ENCODE measurements at regions not wholly inside any gene's neighbourhood (a gene's known extent, or its start where the extent isn't known, plus 50 kb on each side); places are given as distances from the start of the nearest gene placed in this dataset.

GRCh38 chr2:2703762-2704427 lies 372.8 kb upstream of the MYT1L start:
- no peaks in the 10 kb centered on the region for H3K27me3 ChIP-seq (ENCODE audit: insufficient read depth)
- H3K4me1 ChIP-seq (ENCODE audit: control insufficient read depth in 1 of 2, insufficient read depth in 2 of 2, low read depth in 1 of 2, low read length in 1 of 2), result peaks cover 0 to 42% of the 10 kb centered on the region in 2 experiments; a peak in 1 of 4 replicates
- ChIA-PET POLR2A (no interaction called here), CTCF (interaction anchor here (1.6 kb wide), 1 partner anchor 8 kb away, joined by 4 read pairs; no protein-coding TSS in a partner anchor)
- no peaks in the 10 kb centered on the region for H3K79me2 ChIP-seq (ENCODE audit: insufficient read depth)
- H4K20me1 ChIP-seq (ENCODE audit: insufficient read depth), result no peaks in the 10 kb centered on the region
- H3K9ac ChIP-seq, result no peak overlapping the region
- no peak for DNase-seq
- no peak overlapping the region for H3K4me3 ChIP-seq (ENCODE audit: low read depth in 2 of 2, low read length in 1 of 2)
- TF ChIP-seq RCOR1 (IDR thresholded peaks at IDR 0.05; ENCODE audit: low read length) (no peak), TAF1 (IDR thresholded peaks at IDR 0.05; ENCODE audit: borderline replicate concordance, low read depth, low read length) (no peak), TCF12 (IDR thresholded peaks at IDR 0.05) (no peak), USF2 (IDR thresholded peaks at IDR 0.05; ENCODE audit: borderline replicate concordance, low read depth, low read length) (no peak), RAD21 (IDR thresholded peaks at IDR 0.05; ENCODE audit: low read length) (no peak), MAX (IDR thresholded peaks at IDR 0.05; ENCODE audit: low read depth) (no peak), NRF1 (IDR thresholded peaks at IDR 0.05; ENCODE audit: low read depth, low read length) (no peak), GABPA (IDR thresholded peaks at IDR 0.05; ENCODE audit: low read depth) (no peak), MXI1 (IDR thresholded peaks at IDR 0.05; ENCODE audit: low read depth, low read length) (no peak), POLR2AphosphoS5 (IDR thresholded peaks at IDR 0.05; ENCODE audit: low read depth, low read length) (no peak), FOSL2 (IDR thresholded peaks at IDR 0.05; ENCODE audit: borderline replicate concordance, low read depth) (no peak), EP300 (IDR thresholded peaks at IDR 0.05; ENCODE audit: borderline replicate concordance in 1 of 2, low read depth in 1 of 2, low read length in 1 of 2) (no peak), USF1 (IDR thresholded peaks at IDR 0.05; ENCODE audit: borderline replicate concordance, low read depth) (no peak)
- WGBS (ENCODE audit: low lambda C conversion rate), result 57% methylated on average over 17 of the region's 17 CpGs
- no peak overlapping the region for H3K27ac ChIP-seq (ENCODE audit: low read depth in 2 of 2, low read length in 1 of 2)
- no peak overlapping the region for H2AFZ ChIP-seq (ENCODE audit: low read depth)
- no peaks in the 10 kb centered on the region for H3F3A ChIP-seq (replicated peaks; ENCODE audit: insufficient read depth)
- no peaks in the 10 kb centered on the region for H3K9me3 ChIP-seq
- no peak overlapping the region for H3K4me2 ChIP-seq
- H3K9me2 ChIP-seq, result no peaks in the 10 kb centered on the region
- no peaks in the 10 kb centered on the region for H3K36me3 ChIP-seq (replicated peaks in 1 of 2; ENCODE audit: control insufficient read depth in 1 of 2, insufficient read depth in 2 of 2, low read length in 1 of 2)

- Histone ChIP-seq H3K4me1 (ENCODE audit: control insufficient read depth in 1 of 2, insufficient read depth in 2 of 2, low read depth in 1 of 2, low read length in 1 of 2) (peaks cover 0 to 39% of the 10 kb centered on the region in 2 experiments; a peak in 1 of 4 replicates), H3K9me3 (no peaks in the 10 kb centered on the region)
- no peak for TF ChIP-seq CTCF (IDR thresholded peaks at IDR 0.05)
- TF ChIP-seq MAX (IDR thresholded peaks at IDR 0.05; ENCODE audit: low read depth), result no peak
- TF ChIP-seq RCOR1 (IDR thresholded peaks at IDR 0.05; ENCODE audit: low read length), result no peak
- TF ChIP-seq NRF1 (IDR thresholded peaks at IDR 0.05; ENCODE audit: low read depth, low read length), result no peak
- TF ChIP-seq IRF3 (IDR thresholded peaks at IDR 0.05; ENCODE audit: low read depth, low read length), result no peak
- no peak for TF ChIP-seq TCF12 (IDR thresholded peaks at IDR 0.05)
- no peak for TF ChIP-seq REST (IDR thresholded peaks at IDR 0.05; ENCODE audit: low read depth, low read length)
- no peak for TF ChIP-seq EZH2phosphoT487 (IDR thresholded peaks at IDR 0.05; ENCODE audit: borderline replicate concordance, low read depth)
- no peak for TF ChIP-seq EP300 (IDR thresholded peaks at IDR 0.05; ENCODE audit: borderline replicate concordance in 1 of 2, low read depth in 1 of 2, low read length in 1 of 2)
These were observed 372.1 kb upstream of the MYT1L start for GRCh38 chr2:2703172-2703571.

More at GRCh38 chr2:2703172-2703571, 372.1 kb upstream of the MYT1L start:
- Histone ChIP-seq H3K9me2 (no peaks in the 10 kb centered on the region), H3K4me2 (no peak overlapping the region), H3F3A (replicated peaks; ENCODE audit: insufficient read depth) (no peaks in the 10 kb centered on the region), H3K9ac (no peak overlapping the region), H3K27me3 (ENCODE audit: insufficient read depth) (no peaks in the 10 kb centered on the region), H3K79me2 (ENCODE audit: insufficient read depth) (no peaks in the 10 kb centered on the region), H2AFZ (ENCODE audit: low read depth) (no peak overlapping the region), H3K27ac (ENCODE audit: low read depth in 2 of 2, low read length in 1 of 2) (no peak overlapping the region), H3K4me3 (ENCODE audit: low read depth in 2 of 2, low read length in 1 of 2) (no peak overlapping the region), H4K20me1 (ENCODE audit: insufficient read depth) (no peaks in the 10 kb centered on the region), H3K36me3 (replicated peaks in 1 of 2; ENCODE audit: control insufficient read depth in 1 of 2, insufficient read depth in 2 of 2, low read length in 1 of 2) (no peaks in the 10 kb centered on the region)
- ChIA-PET CTCF (no interaction called here), POLR2A (interaction anchor here (0.6 kb wide), 1 partner anchor 30 kb away, joined by 3 read pairs; no protein-coding TSS in a partner anchor)
- WGBS (ENCODE audit: low lambda C conversion rate), result 35% methylated on average over 5 of the region's 7 CpGs
- DNase-seq, result no peak
